Thyroid gland (tissue), 4 donors: ENCODE measurements at regions not wholly inside any gene's neighbourhood (a gene's known extent, or its start where the extent isn't known, plus 50 kb on each side); places are given as distances from the start of the nearest gene placed in this dataset.

Experiments
- POLR2A ChIP-seq, 2 donors: fragments of 450-650 bp; IDR thresholded peaks; one replicate each; pipeline ENCODE4 v1.6.1; 2017; ENCODE audit warnings: antibody characterized with exemption in 2 of 2, mild to moderate bottlenecking in 2 of 2, moderate library complexity in 1 of 2
- TF ChIP-seq, protein P1 (sequence below), 6 experiments: fragments of 200-600 bp in 3 of 6; fragments of 450-650 bp in 3 of 6; sonication (generic) in 3 of 6; IDR thresholded peaks; one replicate each; pipeline ENCODE4 v1.5.1; 2016 to 2019; ENCODE audit warnings: antibody characterized with exemption in 6 of 6, mild to moderate bottlenecking in 2 of 6, inconsistent platforms in 1 of 6, moderate library complexity in 1 of 6

GRCh38 chr1:56185493-56185892 is 393.9 kb downstream of the PLPP3 start:
- TF ChIP-seq, protein P1, sequence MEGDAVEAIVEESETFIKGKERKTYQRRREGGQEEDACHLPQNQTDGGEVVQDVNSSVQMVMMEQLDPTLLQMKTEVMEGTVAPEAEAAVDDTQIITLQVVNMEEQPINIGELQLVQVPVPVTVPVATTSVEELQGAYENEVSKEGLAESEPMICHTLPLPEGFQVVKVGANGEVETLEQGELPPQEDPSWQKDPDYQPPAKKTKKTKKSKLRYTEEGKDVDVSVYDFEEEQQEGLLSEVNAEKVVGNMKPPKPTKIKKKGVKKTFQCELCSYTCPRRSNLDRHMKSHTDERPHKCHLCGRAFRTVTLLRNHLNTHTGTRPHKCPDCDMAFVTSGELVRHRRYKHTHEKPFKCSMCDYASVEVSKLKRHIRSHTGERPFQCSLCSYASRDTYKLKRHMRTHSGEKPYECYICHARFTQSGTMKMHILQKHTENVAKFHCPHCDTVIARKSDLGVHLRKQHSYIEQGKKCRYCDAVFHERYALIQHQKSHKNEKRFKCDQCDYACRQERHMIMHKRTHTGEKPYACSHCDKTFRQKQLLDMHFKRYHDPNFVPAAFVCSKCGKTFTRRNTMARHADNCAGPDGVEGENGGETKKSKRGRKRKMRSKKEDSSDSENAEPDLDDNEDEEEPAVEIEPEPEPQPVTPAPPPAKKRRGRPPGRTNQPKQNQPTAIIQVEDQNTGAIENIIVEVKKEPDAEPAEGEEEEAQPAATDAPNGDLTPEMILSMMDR (IDR thresholded peaks at IDR 0.05), result no peak
- TF ChIP-seq POLR2A (IDR thresholded peaks at IDR 0.05), result no peak
